HG02763 (cell line): ENCODE measurements at regions not wholly inside any gene's neighbourhood (a gene's known extent, or its start where the extent isn't known, plus 50 kb on each side); places are given as distances from the start of the nearest gene placed in this dataset.

ENCODE experiments used
- ATAC-seq: cut with Tn5 transposase; IDR thresholded peaks from one replicate; pipeline ENCODE4 v1.9.1; 2021; ENCODE audit warnings: mild to moderate bottlenecking, moderate library complexity; ENCODE audit not compliant: unreplicated experiment

DNA sequence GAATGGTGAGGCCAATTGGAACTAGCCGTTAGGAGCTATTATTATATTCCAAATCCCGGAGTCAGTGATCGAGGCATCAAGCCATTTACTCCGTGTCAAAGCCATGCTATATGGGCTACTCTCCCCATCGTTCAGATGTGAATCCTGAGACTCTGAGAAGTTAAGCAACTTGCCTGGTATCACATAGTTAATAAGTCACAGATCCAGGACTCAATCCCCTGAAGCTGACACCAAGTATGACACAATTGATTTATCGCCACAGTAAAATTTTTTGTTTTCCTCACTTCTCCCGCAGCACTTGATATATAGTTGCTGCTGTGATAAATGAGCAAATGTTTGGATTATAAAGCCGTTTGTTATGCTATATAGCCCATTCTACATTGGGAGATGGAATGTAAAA is 50.8 kb upstream of the TSHZ2 start:
- ATAC-seq: no peak

GRCh38 chr20:52918311-52918710 is 53.8 kb upstream of the TSHZ2 start:
- no peak for ATAC-seq

DNA sequence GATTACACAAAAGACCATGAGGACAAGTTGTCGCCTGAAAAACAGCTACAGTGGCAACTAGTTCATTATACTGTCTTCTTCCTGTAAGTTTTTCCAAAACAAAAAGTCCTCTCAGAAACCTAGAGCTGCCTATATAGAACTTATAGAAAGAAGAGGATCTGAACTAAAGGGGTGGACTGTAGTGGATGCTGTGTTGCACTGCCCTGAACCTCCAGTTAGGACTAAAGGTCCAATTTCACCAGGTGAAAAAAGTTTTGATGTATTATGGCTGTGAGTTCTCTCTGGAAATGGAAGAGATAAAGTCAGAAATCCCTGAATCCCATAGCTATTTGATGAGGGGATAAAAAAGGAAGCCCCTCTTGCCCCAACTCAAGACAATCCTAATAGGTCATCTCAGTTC is 56.6 kb upstream of the TSHZ2 start:
- no peak for ATAC-seq

GRCh38 chr20:52914870-52915269 is 57.3 kb upstream of the TSHZ2 start:
- ATAC-seq: no peak

DNA sequence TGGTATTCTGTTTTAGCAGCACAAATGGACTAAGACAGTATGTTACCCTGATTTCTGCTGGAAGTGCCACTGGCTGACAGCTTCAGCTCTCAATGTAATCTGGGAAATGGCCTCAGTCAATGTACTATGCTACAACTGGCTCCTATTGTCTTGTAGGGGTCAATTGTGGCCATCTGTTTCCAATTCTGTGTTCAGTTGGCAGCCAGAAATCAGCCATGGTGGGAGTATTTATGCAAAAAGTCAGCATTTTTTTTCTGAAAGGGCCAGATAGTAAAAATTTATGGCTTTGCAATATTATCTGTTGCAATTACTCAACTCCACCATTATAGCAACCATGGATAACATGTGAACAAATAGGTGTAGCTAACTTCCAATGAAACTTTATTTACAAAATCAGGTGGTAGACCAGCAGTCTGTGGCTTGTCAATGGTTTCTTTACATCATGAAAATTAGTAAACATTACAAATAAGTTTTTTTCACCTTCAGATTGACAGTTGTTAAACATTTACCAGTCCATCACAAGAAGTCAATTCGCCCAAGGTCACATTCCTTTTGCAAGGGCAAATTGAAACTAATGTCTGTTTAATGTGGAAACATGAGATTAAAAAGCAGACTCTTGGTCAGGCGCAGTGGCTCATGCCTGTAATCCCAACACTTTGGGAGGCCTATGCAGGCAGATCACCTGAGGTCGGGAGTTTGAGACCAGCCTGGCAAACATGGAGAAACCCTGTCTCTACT is 58.3 kb upstream of the TSHZ2 start:
- no peak for ATAC-seq

- ATAC-seq: no peak
Observed at GRCh38 chr20:52905241-52905994, 66.7 kb upstream of the TSHZ2 start.

GRCh38 chr20:52904837-52905236 is 67.3 kb upstream of the TSHZ2 start:
- no peak for ATAC-seq

GRCh38 chr20:52899041-52899608 is 73.0 kb upstream of the TSHZ2 start:
- ATAC-seq: no peak

GRCh38 chr20:52896348-52896747 is 75.8 kb upstream of the TSHZ2 start:
- no peak for ATAC-seq

- ATAC-seq: no peak
Observed at GRCh38 chr20:52895701-52896100, 76.5 kb upstream of the TSHZ2 start.

DNA sequence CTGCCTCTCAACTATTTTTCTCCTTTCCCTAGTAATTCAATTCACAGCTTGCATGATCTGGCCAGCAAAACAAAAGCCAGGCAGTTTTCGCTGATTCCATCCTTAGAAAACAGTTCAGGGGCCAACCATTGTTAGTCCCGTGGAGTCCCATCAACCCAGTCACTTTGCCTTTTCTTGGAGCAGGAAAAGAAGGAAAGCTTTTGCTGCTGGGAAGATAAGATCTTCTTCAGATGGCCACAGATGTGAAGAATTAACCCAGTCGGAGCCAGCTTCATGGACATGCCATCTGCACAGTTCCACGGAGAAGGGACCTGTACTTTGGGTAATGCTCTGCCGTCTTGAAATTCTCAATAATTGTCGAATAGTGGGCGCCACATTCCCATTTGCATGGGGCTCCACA is 76.9 kb upstream of the TSHZ2 start:
- no peak for ATAC-seq

DNA sequence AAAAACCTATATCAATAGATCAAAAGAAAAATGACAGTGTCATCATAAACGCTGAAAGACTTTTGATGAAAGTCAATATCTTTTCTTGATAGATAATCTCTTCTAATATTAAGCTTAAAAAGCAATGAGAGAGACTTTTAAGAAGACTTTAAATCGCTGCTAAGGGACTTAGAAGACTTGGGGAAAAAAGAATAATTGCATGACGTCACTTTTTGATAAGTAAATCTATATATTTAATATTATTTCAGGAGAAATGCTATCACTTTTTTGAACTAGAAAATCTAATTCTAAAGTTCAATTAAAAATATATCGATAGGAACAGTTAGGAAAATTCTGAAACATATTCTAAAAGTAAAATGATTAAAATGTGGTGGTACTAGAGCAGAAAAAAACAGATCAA is 78.7 kb upstream of the TSHZ2 start:
- no peak for ATAC-seq

DNA sequence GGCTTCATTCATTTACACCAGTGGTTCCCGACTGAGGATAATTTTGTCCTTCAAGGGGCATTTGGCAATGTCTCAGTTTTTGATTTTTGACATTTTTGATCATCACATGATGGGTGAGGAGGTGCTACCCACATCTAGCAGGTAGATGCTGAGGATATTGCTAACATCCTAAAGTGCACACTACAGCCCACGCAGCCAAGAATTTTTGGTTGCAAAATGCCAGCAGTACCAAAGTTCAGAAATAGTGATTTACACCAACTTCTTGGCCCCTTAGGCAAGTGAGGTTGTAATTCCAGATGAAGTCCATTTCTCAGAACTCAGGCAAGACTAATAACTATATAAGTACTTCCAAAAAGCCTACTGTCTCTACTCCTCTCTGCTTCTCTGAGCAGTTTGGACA is 80.1 kb upstream of the TSHZ2 start:
- no peak for ATAC-seq

DNA sequence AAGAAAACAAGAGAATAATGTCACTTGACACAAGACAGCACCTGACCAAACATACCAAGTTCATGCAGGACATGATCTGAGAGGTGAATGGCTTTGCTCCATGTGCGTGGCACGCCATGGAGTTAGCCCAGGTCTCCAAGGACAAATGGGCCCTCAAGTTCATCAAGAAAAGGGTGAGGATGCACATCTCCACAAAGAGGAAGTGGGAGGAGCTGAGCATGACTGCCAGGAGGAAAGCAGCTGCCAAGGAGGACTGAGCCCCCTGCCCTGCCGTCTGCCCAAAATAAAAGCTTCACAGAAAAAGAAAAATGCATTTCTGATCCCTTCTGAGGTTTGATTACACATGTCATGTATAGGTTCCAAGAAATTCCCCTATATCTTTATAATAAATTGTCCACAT is 82.0 kb upstream of the TSHZ2 start:
- ATAC-seq: no peak

DNA sequence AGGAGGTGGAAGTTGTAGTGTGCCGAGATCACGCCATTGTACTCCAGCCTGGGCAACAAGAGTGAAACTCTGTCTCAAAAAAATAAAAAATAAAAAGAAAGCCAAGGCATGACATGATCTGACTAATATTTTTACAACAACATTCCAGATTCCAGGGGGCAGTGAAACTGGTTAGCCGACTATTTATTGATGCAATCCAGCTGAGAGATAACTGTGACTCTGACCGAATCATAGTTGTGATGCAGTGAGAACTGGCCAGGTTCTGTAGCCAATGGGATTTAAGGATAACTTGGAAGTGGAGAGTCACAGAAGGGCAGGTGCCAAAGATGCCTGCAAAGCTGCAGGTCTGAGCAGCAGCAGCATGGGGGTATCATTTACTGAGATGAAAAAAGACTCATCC is 82.9 kb upstream of the TSHZ2 start:
- no peak for ATAC-seq

GRCh38 chr20:52888096-52888495 is 84.1 kb upstream of the TSHZ2 start:
- ATAC-seq: no peak

DNA sequence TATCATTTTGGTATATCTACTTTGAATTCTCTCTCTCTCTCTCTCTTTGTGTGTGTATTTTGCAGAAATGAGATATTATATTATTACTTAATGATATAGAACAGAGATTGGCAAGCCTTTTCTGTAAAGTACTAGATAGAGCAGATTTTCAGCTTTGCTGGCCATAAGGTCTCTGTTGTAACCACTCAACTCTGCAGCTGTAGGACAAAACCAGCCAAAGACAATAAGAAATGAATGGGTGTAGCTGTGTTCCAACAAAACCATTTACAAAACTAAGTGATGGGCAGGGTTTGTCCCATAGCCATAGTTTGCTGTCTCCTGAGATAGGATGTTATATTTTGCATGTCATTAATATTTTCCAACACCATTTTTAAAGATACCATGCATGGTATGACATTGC is 91.2 kb upstream of the TSHZ2 start:
- ATAC-seq: no peak

DNA sequence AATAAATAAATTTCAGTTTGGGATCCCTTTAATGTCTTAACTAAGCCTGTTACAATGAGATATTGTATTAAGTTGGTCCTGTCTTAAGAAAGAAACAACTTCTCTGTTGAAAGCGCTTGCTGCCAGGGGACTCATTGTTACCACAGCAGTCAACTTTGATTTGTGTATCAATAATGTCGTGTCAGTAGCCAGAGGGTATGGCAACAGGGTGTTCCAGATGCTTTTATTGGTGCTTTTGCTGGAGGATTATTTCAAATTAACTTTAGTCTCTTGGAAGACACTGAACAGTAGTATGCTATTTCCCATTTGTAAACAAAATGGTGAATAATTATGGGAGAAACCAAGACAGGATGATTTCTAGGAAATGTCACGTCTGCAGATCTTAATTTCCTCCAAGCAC is 91.9 kb upstream of the TSHZ2 start:
- ATAC-seq: no peak

DNA sequence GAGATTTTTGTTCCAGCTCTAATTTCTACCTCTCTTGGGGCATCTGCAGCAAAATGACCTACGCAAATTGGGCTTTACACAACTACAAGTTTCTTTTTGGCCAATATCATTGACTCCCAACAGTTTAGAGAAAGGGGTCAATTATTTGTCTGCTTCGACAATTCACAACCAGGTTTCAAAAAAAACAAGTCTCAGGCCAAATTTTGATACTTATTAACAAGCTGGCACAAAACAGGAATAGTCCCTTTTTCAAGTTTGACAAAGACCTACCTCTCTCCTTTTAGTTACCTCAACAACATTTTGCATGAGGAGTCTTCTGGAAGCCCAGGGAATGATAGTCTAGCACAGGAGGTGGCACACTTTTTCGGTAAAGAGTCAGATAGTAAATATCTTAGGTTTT is 97.9 kb upstream of the TSHZ2 start:
- no peak for ATAC-seq

DNA sequence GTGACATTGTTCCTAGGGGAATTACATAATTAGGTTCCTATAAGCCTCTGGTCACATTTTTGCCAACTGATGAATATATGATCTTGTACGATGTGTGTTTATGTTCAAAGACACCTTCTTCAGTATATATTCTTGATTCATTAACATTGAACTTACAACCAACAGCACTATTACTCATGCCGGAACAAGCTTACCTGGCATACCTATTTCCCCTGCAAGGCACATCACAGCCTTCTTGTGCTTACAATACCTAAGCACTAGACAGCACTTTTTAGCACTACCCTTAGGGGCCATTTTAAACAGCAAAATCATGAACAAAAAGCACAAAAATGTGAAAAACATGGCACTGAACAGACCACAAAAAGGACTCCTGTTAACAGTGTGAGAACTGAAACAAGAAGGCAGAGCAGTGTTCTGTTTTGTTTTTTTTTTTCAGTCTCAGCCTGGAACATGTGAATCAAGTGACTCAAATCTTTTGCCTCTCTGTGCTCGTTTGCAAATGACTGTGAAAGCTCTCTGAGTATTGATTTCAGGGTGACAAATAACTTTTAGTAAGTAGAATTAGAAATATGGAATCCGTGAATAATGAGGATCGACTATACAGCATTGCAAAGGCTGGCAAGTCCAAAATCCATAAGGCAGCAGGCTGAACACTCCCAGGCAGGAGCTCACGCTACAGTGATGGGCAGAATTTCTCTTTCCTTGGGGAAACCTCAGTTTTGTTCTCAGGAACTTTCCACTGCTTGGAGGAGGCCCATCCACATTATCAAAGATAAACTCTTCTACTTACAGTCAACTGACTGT is 102.3 kb upstream of the TSHZ2 start:
- no peak for ATAC-seq

DNA sequence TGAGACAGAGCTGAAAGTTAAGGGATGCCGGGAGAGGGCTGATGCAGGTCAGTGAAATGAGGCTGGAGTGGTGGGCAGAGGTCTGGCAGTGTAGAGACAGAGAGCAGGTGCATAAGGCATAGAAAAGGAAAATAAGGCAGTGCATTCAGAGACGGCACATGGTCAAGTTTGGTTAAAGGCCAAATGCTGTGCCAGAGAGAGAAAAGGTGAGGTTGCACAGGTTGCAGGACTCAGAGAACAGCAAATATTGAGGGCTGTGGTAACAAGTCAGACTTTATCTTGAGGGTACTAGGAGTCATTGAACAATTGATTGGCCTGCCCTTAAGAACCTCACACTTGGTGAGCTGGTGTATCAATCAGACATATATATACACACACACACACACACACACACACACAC is 102.9 kb upstream of the TSHZ2 start:
- no peak for ATAC-seq

DNA sequence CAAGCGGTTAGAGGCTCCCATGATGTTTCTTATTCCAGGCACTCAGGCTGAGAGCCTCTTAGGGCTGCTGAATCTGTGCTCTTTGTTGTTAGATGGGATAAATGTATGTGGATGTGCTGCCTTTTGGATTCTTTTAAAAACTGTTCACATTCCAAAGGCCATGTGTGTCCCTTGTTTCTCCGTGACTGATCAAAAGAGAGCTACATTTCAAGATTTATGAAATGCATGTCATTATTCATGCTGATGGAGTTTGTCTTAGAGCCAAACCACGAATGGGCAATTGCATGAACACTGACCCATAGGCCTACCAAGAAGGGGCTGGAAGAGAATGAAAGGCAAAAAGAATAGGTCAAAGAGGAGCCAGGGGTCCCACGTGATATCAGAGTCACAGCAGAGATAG is 104.9 kb upstream of the TSHZ2 start:
- ATAC-seq: no peak
